ENCODE measurements at regions not wholly inside any gene's neighbourhood (a gene's known extent, or its start where the extent isn't known, plus 50 kb on each side); places are given as distances from the start of the nearest gene placed in this dataset.

GRCh38 chr18:71329114-71329513 lies 1040.3 kb downstream of the SOCS6 start:
- TF ChIP-seq, protein P1, sequence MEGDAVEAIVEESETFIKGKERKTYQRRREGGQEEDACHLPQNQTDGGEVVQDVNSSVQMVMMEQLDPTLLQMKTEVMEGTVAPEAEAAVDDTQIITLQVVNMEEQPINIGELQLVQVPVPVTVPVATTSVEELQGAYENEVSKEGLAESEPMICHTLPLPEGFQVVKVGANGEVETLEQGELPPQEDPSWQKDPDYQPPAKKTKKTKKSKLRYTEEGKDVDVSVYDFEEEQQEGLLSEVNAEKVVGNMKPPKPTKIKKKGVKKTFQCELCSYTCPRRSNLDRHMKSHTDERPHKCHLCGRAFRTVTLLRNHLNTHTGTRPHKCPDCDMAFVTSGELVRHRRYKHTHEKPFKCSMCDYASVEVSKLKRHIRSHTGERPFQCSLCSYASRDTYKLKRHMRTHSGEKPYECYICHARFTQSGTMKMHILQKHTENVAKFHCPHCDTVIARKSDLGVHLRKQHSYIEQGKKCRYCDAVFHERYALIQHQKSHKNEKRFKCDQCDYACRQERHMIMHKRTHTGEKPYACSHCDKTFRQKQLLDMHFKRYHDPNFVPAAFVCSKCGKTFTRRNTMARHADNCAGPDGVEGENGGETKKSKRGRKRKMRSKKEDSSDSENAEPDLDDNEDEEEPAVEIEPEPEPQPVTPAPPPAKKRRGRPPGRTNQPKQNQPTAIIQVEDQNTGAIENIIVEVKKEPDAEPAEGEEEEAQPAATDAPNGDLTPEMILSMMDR (IDR thresholded peaks at IDR 0.05), result no peak
- no peak for TF ChIP-seq POLR2A (IDR thresholded peaks at IDR 0.05)

All from tibial nerve (tissue), 3 donors.